ENCODE measurements at regions not wholly inside any gene's neighbourhood (a gene's known extent, or its start where the extent isn't known, plus 50 kb on each side); places are given as distances from the start of the nearest gene placed in this dataset.

DNA sequence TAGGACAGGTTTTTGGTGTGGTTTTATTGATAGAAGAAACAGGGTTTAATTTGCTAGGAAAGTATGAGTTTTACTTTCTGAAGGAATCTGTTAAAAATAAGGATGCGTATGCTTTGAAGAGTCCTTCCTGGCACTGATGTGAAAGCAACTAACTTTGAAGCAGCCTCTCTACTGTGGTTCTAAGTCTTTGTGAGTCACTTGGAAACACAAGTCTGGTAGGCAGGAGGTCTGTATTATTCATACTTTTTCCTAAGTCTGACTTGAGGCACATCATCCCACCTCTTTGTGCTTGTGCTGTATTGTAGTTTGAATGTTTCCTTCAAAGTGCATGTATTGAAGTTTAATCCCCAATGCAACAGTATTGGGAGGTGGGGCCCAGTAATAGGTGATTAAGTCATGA, 129.0 kb downstream of the TAF11L14 start:
- no peak overlapping the region for H3K4me3 ChIP-seq
- no peaks in the 10 kb centered on the region for H3K36me3 ChIP-seq
- H3K27me3 ChIP-seq, result no peaks in the 10 kb centered on the region
- no peak overlapping the region for H3K27ac ChIP-seq
- no peak for DNase-seq
- H3K4me1 ChIP-seq, result no peaks in the 10 kb centered on the region
- no peak for TF ChIP-seq POLR2A (IDR thresholded peaks at IDR 0.05)
- TF ChIP-seq, protein P1, sequence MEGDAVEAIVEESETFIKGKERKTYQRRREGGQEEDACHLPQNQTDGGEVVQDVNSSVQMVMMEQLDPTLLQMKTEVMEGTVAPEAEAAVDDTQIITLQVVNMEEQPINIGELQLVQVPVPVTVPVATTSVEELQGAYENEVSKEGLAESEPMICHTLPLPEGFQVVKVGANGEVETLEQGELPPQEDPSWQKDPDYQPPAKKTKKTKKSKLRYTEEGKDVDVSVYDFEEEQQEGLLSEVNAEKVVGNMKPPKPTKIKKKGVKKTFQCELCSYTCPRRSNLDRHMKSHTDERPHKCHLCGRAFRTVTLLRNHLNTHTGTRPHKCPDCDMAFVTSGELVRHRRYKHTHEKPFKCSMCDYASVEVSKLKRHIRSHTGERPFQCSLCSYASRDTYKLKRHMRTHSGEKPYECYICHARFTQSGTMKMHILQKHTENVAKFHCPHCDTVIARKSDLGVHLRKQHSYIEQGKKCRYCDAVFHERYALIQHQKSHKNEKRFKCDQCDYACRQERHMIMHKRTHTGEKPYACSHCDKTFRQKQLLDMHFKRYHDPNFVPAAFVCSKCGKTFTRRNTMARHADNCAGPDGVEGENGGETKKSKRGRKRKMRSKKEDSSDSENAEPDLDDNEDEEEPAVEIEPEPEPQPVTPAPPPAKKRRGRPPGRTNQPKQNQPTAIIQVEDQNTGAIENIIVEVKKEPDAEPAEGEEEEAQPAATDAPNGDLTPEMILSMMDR (IDR thresholded peaks at IDR 0.05), result no peak
- H3K9me3 ChIP-seq, result peaks cover 0 to 5% (median 0%) of the 10 kb centered on the region in 4 donors

DNA sequence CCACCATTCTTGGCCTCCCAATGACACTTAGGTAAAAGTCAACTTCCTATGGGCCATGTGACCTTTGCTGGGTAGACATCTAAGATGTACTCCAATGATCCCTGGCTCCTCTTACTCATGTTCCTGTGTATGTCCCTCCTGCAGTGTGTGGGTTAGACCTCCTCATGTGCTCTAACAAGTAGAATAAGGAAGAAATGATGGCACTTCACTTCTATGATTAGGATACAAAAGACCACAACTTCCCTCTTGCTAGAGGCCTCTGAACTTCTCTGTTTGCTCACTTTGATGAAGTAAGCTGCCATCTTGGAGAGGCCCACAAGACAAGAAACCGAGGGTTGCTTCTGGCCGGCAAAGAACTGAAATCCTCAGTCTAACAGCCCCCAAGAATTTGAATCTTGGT, 131.8 kb downstream of the TAF11L14 start:
- TF ChIP-seq POLR2A (IDR thresholded peaks at IDR 0.05), result no peak
- TF ChIP-seq, protein P1 (IDR thresholded peaks at IDR 0.05), result no peak
- DNase-seq, result no peak
- no peaks in the 10 kb centered on the region for H3K27me3 ChIP-seq
- H3K9me3 ChIP-seq, result peaks cover 0 to 5% (median 0%) of the 10 kb centered on the region in 4 donors
- H3K27ac ChIP-seq, result no peak overlapping the region
- no peak overlapping the region for H3K4me3 ChIP-seq
- H3K4me1 ChIP-seq, result no peaks in the 10 kb centered on the region
- H3K36me3 ChIP-seq, result no peaks in the 10 kb centered on the region

DNA sequence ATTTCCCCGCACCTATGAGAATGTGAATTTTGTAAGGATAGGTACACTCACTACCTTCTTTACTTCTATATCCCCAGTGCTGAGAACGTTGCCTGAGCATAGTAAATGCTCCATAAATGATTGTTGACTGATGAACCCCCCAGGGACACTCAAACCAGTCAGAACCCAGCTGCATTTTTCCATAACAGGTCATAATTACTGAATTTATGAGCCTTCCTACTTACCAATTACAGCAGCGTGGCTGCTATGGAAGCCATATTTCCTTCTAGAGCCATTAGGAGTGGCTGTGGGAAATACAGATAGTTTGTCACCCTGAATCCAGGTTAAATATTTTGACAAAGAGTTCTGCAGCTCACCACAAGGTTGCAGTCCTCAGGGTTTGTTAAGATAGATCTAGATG, 135.0 kb downstream of the TAF11L14 start:
- Histone ChIP-seq H3K27ac (no peak overlapping the region), H3K4me1 (no peaks in the 10 kb centered on the region), H3K9me3 (peaks cover 0 to 5% (median 0%) of the 10 kb centered on the region in 4 donors), H3K27me3 (no peaks in the 10 kb centered on the region), H3K4me3 (no peak overlapping the region), H3K36me3 (no peaks in the 10 kb centered on the region)
- TF ChIP-seq, protein P1 (IDR thresholded peaks at IDR 0.05), result no peak
- no peak for TF ChIP-seq POLR2A (IDR thresholded peaks at IDR 0.05)
- no peak for DNase-seq

DNA sequence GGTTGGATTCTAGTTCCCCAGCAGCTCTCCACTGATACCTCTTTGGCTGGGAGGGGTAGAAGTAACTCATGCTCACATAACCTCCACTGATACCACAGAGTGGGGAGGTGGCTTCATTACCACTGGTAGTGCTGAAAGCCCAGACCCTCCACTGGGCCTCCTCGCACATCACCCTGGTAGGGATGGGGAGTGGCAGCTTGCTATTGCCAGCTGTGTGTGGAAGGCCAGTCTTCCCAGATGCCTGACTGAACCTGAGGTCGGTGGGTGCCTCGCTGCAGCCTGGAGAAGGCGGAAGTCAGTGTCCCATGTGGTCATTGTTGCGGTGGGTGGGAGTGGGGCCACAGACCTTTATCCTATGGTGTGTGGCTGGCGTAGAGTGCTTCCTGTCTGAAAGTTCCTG, 138.0 kb downstream of the TAF11L14 start:
- Histone ChIP-seq H3K27me3 (no peaks in the 10 kb centered on the region), H3K36me3 (no peaks in the 10 kb centered on the region), H3K4me1 (no peaks in the 10 kb centered on the region), H3K27ac (no peak overlapping the region), H3K4me3 (no peak overlapping the region), H3K9me3 (peaks cover 0 to 4% (median 0%) of the 10 kb centered on the region in 4 donors)
- DNase-seq, result no peak
- TF ChIP-seq, protein P1 (IDR thresholded peaks at IDR 0.05), result no peak
- TF ChIP-seq POLR2A (IDR thresholded peaks at IDR 0.05), result no peak

DNA sequence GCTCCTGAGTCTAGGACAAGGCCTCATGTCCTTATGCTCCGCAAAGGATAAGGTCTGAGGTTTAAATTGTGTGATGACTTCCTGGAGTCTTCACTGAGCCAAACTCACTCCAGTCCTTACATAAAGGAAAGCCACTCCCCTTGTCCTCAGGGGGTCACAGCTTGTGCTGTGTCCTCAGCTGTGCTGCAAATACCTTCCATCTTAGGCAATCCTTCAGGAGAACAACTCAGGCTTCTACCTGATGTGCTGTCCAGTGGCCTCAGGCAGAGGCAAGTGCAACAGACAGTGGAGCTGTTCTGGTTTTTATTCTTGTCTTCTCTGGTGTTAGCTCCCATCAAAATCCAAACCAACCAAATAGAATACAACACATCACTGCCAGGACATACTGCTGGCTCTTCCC, 151.5 kb downstream of the TAF11L14 start:
- H3K4me3 ChIP-seq, result no peak overlapping the region
- no peaks in the 10 kb centered on the region for H3K36me3 ChIP-seq
- no peaks in the 10 kb centered on the region for H3K4me1 ChIP-seq
- no peaks in the 10 kb centered on the region for H3K9me3 ChIP-seq
- TF ChIP-seq POLR2A (IDR thresholded peaks at IDR 0.05), result no peak
- TF ChIP-seq, protein P1 (IDR thresholded peaks at IDR 0.05), result no peak
- no peak for DNase-seq
- H3K27ac ChIP-seq, result no peak overlapping the region
- H3K27me3 ChIP-seq, result no peaks in the 10 kb centered on the region

DNA sequence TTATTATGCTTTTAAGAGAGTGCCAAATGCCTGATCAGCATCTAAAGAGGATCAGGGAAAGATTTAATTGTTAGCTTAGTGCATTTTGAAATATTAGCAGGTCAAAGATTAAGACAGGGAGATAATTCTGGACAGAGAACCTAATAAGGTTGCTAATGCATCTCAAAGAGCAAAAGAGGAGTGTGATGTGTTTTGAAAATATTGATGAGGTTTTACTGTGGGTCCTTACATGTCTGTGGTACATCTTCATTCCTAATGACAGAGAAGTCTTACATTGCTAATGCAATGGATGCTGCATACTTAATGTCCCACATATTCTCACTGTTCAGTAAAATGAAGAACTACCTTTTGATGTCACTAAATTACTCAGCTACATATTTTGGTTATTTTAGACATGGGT, 154.1 kb downstream of the TAF11L14 start:
- Histone ChIP-seq H3K27ac (no peak overlapping the region), H3K4me1 (no peaks in the 10 kb centered on the region), H3K27me3 (no peaks in the 10 kb centered on the region), H3K9me3 (no peaks in the 10 kb centered on the region), H3K4me3 (no peak overlapping the region), H3K36me3 (no peaks in the 10 kb centered on the region)
- DNase-seq, result no peak
- TF ChIP-seq POLR2A (IDR thresholded peaks at IDR 0.05), result no peak
- TF ChIP-seq, protein P1 (IDR thresholded peaks at IDR 0.05), result no peak

All from Peyer's patch (tissue), 4 donors.